ENCODE measurements at regions not wholly inside any gene's neighbourhood (a gene's known extent, or its start where the extent isn't known, plus 50 kb on each side); places are given as distances from the start of the nearest gene placed in this dataset.

GRCh38 chr5:116661419-116661818 is 86.8 kb upstream of the SEMA6A start:
- Histone ChIP-seq H3K9me3 (replicated peaks; ENCODE audit: control insufficient read depth, insufficient read depth, low read length) (no peaks in the 10 kb centered on the region), H3K79me2 (ENCODE audit: control insufficient read depth, insufficient read depth, low read length) (no peaks in the 10 kb centered on the region), H3K27ac (ENCODE audit: insufficient read depth, low read depth, low read length) (no peak overlapping the region), H3K9me1 (replicated peaks; ENCODE audit: control insufficient read depth, extremely low read depth, insufficient read depth, low read length) (no peaks in the 10 kb centered on the region), H3K4me1 (ENCODE audit: control insufficient read depth, extremely low read depth, insufficient read depth, low read length) (no peaks in the 10 kb centered on the region), H4K20me1 (replicated peaks; ENCODE audit: control insufficient read depth, extremely low read depth, insufficient read depth, low read length) (no peaks in the 10 kb centered on the region), H3K4me3 (replicated peaks in 1 of 3; ENCODE audit: insufficient read depth in 1 of 3, low read depth in 1 of 3, low read length in 3 of 3) (no peak overlapping the region), H2AFZ (ENCODE audit: low read depth, low read length) (no peak overlapping the region), H3K4me2 (ENCODE audit: insufficient read depth, low read length) (no peak overlapping the region), H3K36me3 (ENCODE audit: control insufficient read depth in 2 of 2, extremely low read depth in 1 of 2, insufficient read depth in 2 of 2, low read length in 2 of 2) (no peaks in the 10 kb centered on the region), H3K9ac (replicated peaks; ENCODE audit: extremely low read depth, insufficient read depth, low read length) (no peak overlapping the region), H3K27me3 (ENCODE audit: control insufficient read depth in 2 of 2, insufficient read depth in 2 of 2, low read length in 2 of 2) (no peaks in the 10 kb centered on the region)
- dilution Hi-C loops (cut with MboI; ENCODE audit: extremely low pct_ligation_motif_present, low sequenced_read_pairs): no loop called here
- FAIRE-seq (no peak), DNase-seq (ENCODE audit: low read depth, low spot score) (no peak)
- no TSS peak for BruUV-seq (replicated peaks)
- CTCF ChIA-PET: no interaction called here
- intact Hi-C loops (cut with micrococcal nuclease): no loop called here
- POLR2A ChIA-PET: no interaction called here
- TF ChIP-seq POLR2A (IDR thresholded peaks at IDR 0.05; ENCODE audit: low read depth, low read length) (no peak), POLR2AphosphoS5 (IDR thresholded peaks at IDR 0.05; ENCODE audit: insufficient read depth, low read depth, low read length) (no peak), GATA2 (IDR thresholded peaks at IDR 0.05; ENCODE audit: insufficient read depth, insufficient read length, low read depth, low read length) (no peak), EZH2 (IDR thresholded peaks at IDR 0.05; ENCODE audit: borderline replicate concordance, low read depth, low read length, severe bottlenecking) (no peak), MYC (IDR thresholded peaks at IDR 0.05; ENCODE audit: low read depth, low read length) (no peak), JUN (IDR thresholded peaks at IDR 0.05; ENCODE audit: borderline replicate concordance, insufficient read depth, insufficient read length, low read depth) (no peak), MAX (IDR thresholded peaks at IDR 0.05; ENCODE audit: insufficient read depth, insufficient read length) (no peak)

- intact Hi-C loops (cut with micrococcal nuclease) (no loop called here), dilution Hi-C loops (cut with MboI; ENCODE audit: extremely low pct_ligation_motif_present, low sequenced_read_pairs) (no loop called here)
- no peaks in the 10 kb centered on the region for H3K9me1 ChIP-seq (replicated peaks; ENCODE audit: control insufficient read depth, extremely low read depth, insufficient read depth, low read length)
- TF ChIP-seq POLR2A (IDR thresholded peaks at IDR 0.05; ENCODE audit: low read depth, low read length) (no peak), EZH2 (IDR thresholded peaks at IDR 0.05; ENCODE audit: borderline replicate concordance, low read depth, low read length, severe bottlenecking) (no peak), MAX (IDR thresholded peaks at IDR 0.05; ENCODE audit: insufficient read depth, insufficient read length) (no peak), MYC (IDR thresholded peaks at IDR 0.05; ENCODE audit: low read depth, low read length) (no peak), POLR2AphosphoS5 (IDR thresholded peaks at IDR 0.05; ENCODE audit: insufficient read depth, low read depth, low read length) (no peak), JUN (IDR thresholded peaks at IDR 0.05; ENCODE audit: borderline replicate concordance, insufficient read depth, insufficient read length, low read depth) (no peak), CTCF (IDR thresholded peaks at IDR 0.05; ENCODE audit: extremely low read depth in 1 of 2, insufficient read depth in 1 of 2, low read depth in 1 of 2, low read length in 2 of 2) (no peak), GATA2 (IDR thresholded peaks at IDR 0.05; ENCODE audit: insufficient read depth, insufficient read length, low read depth, low read length) (no peak), FOS (IDR thresholded peaks at IDR 0.05; ENCODE audit: borderline replicate concordance, insufficient read depth, low read length) (no peak)
- no peak overlapping the region for H3K4me3 ChIP-seq (replicated peaks in 1 of 3; ENCODE audit: insufficient read depth in 1 of 3, low read depth in 1 of 3, low read length in 3 of 3)
- no peaks in the 10 kb centered on the region for H3K36me3 ChIP-seq (ENCODE audit: control insufficient read depth in 2 of 2, extremely low read depth in 1 of 2, insufficient read depth in 2 of 2, low read length in 2 of 2)
- no peaks in the 10 kb centered on the region for H3K4me1 ChIP-seq (ENCODE audit: control insufficient read depth, extremely low read depth, insufficient read depth, low read length)
- no peak overlapping the region for H3K9ac ChIP-seq (replicated peaks; ENCODE audit: extremely low read depth, insufficient read depth, low read length)
- H3K9me3 ChIP-seq (replicated peaks; ENCODE audit: control insufficient read depth, insufficient read depth, low read length): no peaks in the 10 kb centered on the region
- H3K27me3 ChIP-seq (ENCODE audit: control insufficient read depth in 2 of 2, insufficient read depth in 2 of 2, low read length in 2 of 2): no peaks in the 10 kb centered on the region
- H2AFZ ChIP-seq (ENCODE audit: low read depth, low read length): no peak overlapping the region
- DNase-seq (ENCODE audit: low read depth, low spot score) (no peak), FAIRE-seq (no peak)
- H3K79me2 ChIP-seq (ENCODE audit: control insufficient read depth, insufficient read depth, low read length): no peaks in the 10 kb centered on the region
- no peaks in the 10 kb centered on the region for H4K20me1 ChIP-seq (replicated peaks; ENCODE audit: control insufficient read depth, extremely low read depth, insufficient read depth, low read length)
- H3K4me2 ChIP-seq (ENCODE audit: insufficient read depth, low read length): no peak overlapping the region
- ChIA-PET CTCF (no interaction called here), POLR2A (no interaction called here)
- no peak overlapping the region for H3K27ac ChIP-seq (ENCODE audit: insufficient read depth, low read depth, low read length)
- BruUV-seq (replicated peaks): no TSS peak
These were observed 86.3 kb upstream of the SEMA6A start for GRCh38 chr5:116660929-116661328.
